ENCODE measurements at regions not wholly inside any gene's neighbourhood (a gene's known extent, or its start where the extent isn't known, plus 50 kb on each side); places are given as distances from the start of the nearest gene placed in this dataset.

GRCh38 chr7:33745934-33746333, 159.4 kb upstream of the BMPER start:
- Histone ChIP-seq H3K27ac (no peak overlapping the region), H3K4me3 (no peak overlapping the region)

GRCh38 chr7:33748793-33749192, 156.5 kb upstream of the BMPER start:
- Histone ChIP-seq H3K27ac (no peak overlapping the region), H3K4me3 (no peak overlapping the region)

- no peak overlapping the region for H3K4me3 ChIP-seq
- no peak overlapping the region for H3K27ac ChIP-seq
Measured at GRCh38 chr7:33750177-33750576, 155.2 kb upstream of the BMPER start.

- Histone ChIP-seq H3K4me3 (no peak overlapping the region), H3K27ac (no peak overlapping the region)
Measured at GRCh38 chr7:33751443-33751842, 153.9 kb upstream of the BMPER start.

GRCh38 chr7:33753881-33754525, 151.3 kb upstream of the BMPER start:
- H3K27ac ChIP-seq = no peak overlapping the region
- no peak overlapping the region for H3K4me3 ChIP-seq

- H3K27ac ChIP-seq = no peak overlapping the region
Measured at GRCh38 chr7:33754933-33755928, 150.1 kb upstream of the BMPER start.

GRCh38 chr7:33757050-33757449, 148.3 kb upstream of the BMPER start:
- no peak overlapping the region for H3K27ac ChIP-seq
- H3K4me3 ChIP-seq = no peak overlapping the region

More at GRCh38 chr7:33754933-33755928, 150.1 kb upstream of the BMPER start:
- H3K4me3 ChIP-seq = no peak overlapping the region

- no peak overlapping the region for H3K27ac ChIP-seq
- H3K4me3 ChIP-seq = no peak overlapping the region
Measured at GRCh38 chr7:33757563-33758165, 147.7 kb upstream of the BMPER start.

GRCh38 chr7:33760146-33760545, 145.2 kb upstream of the BMPER start:
- no peak overlapping the region for H3K4me3 ChIP-seq
- H3K27ac ChIP-seq = no peak overlapping the region

- no peak overlapping the region for H3K27ac ChIP-seq
- no peak overlapping the region for H3K4me3 ChIP-seq
Measured at GRCh38 chr7:33760834-33761233, 144.5 kb upstream of the BMPER start.

- Histone ChIP-seq H3K4me3 (no peak overlapping the region), H3K27ac (no peak overlapping the region)
Measured at GRCh38 chr7:33761449-33762080, 143.8 kb upstream of the BMPER start.

GRCh38 chr7:33762151-33762910, 143.0 kb upstream of the BMPER start:
- Histone ChIP-seq H3K27ac (no peak overlapping the region), H3K4me3 (no peak overlapping the region)

- Histone ChIP-seq H3K27ac (no peak overlapping the region), H3K4me3 (no peak overlapping the region)
Measured at GRCh38 chr7:33762911-33763306, 142.4 kb upstream of the BMPER start.

GRCh38 chr7:33764752-33765451, 140.4 kb upstream of the BMPER start:
- no peak overlapping the region for H3K27ac ChIP-seq
- H3K4me3 ChIP-seq = no peak overlapping the region

GRCh38 chr7:33766405-33766804, 138.9 kb upstream of the BMPER start:
- Histone ChIP-seq H3K27ac (no peak overlapping the region), H3K4me3 (no peak overlapping the region)

GRCh38 chr7:33769930-33770329, 135.4 kb upstream of the BMPER start:
- Histone ChIP-seq H3K4me3 (no peak overlapping the region), H3K27ac (peak overlapping the region in 10 of 21 experiments; percentile 3 to 75 (median 44))

- no peak overlapping the region for H3K4me3 ChIP-seq
- peak overlapping the region in 7 of 21 experiments; percentile 4 to 75 (median 46) for H3K27ac ChIP-seq
Measured at GRCh38 chr7:33770576-33770975, 134.8 kb upstream of the BMPER start.

GRCh38 chr7:33771422-33771821, 133.9 kb upstream of the BMPER start:
- Histone ChIP-seq H3K4me3 (no peak overlapping the region), H3K27ac (peak overlapping the region in 1 of 21 experiments; percentile 20)

GRCh38 chr7:33773053-33773452, 132.3 kb upstream of the BMPER start:
- no peak overlapping the region for H3K4me3 ChIP-seq
- no peak overlapping the region for H3K27ac ChIP-seq

Data from skin epidermis (tissue), 12 donors.